ENCODE measurements at regions not wholly inside any gene's neighbourhood (a gene's known extent, or its start where the extent isn't known, plus 50 kb on each side); places are given as distances from the start of the nearest gene placed in this dataset.

DNA sequence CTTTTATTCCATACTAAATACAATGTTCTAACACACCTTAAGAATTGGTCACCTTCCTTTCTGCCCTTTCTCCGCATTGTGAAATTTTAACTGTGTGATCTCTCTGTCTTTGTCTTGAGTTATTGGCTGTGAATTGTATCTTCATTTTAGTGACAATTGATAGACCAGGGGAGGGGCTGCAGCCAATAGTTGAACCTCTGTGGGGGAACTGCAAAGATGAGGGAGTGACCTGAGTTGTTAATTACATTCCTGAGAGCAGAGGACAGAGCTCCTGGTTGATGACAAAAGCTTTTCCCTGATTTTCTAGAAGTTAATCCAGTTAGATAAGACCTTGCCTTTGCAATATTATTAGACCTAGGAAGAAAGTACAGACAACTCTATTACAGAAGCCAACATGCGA is 1535.7 kb downstream of the BRINP3 start:
- no peaks in the 10 kb centered on the region for H3K79me2 ChIP-seq (replicated peaks; ENCODE audit: insufficient read depth)
- DNase-seq (ENCODE audit: low spot score) (peak; percentile 52), ATAC-seq (peak; percentile 80)
- no peaks in the 10 kb centered on the region for H3K36me3 ChIP-seq (ENCODE audit: insufficient read depth)
- no peak overlapping the region for H3K4me2 ChIP-seq
- H3K9me3 Mint-ChIP-seq = no peaks in the 10 kb centered on the region
- H3K4me1 Mint-ChIP-seq = peaks cover 5% of the 10 kb centered on the region; the same call in 2 of the 3 replicates
- TF ChIP-seq EZH2 (IDR thresholded peaks at IDR 0.05; ENCODE audit: low read depth, unreplicated experiment) (no peak), ZNF331 (CRISPR knock-in tag; IDR thresholded peaks at IDR 0.05; ENCODE audit: low read depth) (no peak), CREB1 (CRISPR knock-in tag; IDR thresholded peaks at IDR 0.05; ENCODE audit: low read depth) (no peak), POLR2AphosphoS5 (IDR thresholded peaks at IDR 0.05; ENCODE audit: low read depth) (no peak), JUNB (IDR thresholded peaks at IDR 0.05; ENCODE audit: unreplicated experiment) (no peak), NANOG (IDR thresholded peaks at IDR 0.05; ENCODE audit: borderline replicate concordance) (no peak), ZNF114 (CRISPR knock-in tag; IDR thresholded peaks at IDR 0.05) (no peak)
- TF ChIP-seq, protein P1, sequence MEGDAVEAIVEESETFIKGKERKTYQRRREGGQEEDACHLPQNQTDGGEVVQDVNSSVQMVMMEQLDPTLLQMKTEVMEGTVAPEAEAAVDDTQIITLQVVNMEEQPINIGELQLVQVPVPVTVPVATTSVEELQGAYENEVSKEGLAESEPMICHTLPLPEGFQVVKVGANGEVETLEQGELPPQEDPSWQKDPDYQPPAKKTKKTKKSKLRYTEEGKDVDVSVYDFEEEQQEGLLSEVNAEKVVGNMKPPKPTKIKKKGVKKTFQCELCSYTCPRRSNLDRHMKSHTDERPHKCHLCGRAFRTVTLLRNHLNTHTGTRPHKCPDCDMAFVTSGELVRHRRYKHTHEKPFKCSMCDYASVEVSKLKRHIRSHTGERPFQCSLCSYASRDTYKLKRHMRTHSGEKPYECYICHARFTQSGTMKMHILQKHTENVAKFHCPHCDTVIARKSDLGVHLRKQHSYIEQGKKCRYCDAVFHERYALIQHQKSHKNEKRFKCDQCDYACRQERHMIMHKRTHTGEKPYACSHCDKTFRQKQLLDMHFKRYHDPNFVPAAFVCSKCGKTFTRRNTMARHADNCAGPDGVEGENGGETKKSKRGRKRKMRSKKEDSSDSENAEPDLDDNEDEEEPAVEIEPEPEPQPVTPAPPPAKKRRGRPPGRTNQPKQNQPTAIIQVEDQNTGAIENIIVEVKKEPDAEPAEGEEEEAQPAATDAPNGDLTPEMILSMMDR (conservative IDR thresholded peaks at IDR 0.05; ENCODE audit: low read depth in 2 of 2) = no peak
- H4K20me1 ChIP-seq (replicated peaks; ENCODE audit: insufficient read depth) = no peaks in the 10 kb centered on the region
- no peaks in the 10 kb centered on the region for H3K27me3 ChIP-seq (ENCODE audit: insufficient read depth)
- no peaks in the 10 kb centered on the region for H3K9me2 ChIP-seq (ENCODE audit: insufficient read depth)
- no peaks in the 10 kb centered on the region for H3F3A ChIP-seq (replicated peaks; ENCODE audit: low read depth)
- H3K4me3 Mint-ChIP-seq = no peak overlapping the region
- peak overlapping the region; percentile 0; the same call in 1 of the 2 replicates for H3K27ac Mint-ChIP-seq
- H3K27ac ChIP-seq (ENCODE audit: low read depth) = no peak overlapping the region
- no peaks in the 10 kb centered on the region for H3K36me3 Mint-ChIP-seq (ENCODE audit: low read depth)
- H2AFZ ChIP-seq = no peak overlapping the region
- H3K4me1 ChIP-seq (ENCODE audit: insufficient read depth) = peaks cover 10% of the 10 kb centered on the region; the same call in 1 of the 2 replicates
- H3K4me3 ChIP-seq = no peak overlapping the region
- H3K27me3 Mint-ChIP-seq (ENCODE audit: insufficient read depth, low read depth, poor library complexity) = no peaks in the 10 kb centered on the region

GRCh38 chr1:188949701-188950100 is 1528.0 kb downstream of the BRINP3 start:
- ATAC-seq = no peak
- DNase-seq (ENCODE audit: low spot score) = no peak
- H3K4me3 Mint-ChIP-seq = no peak overlapping the region
- Histone ChIP-seq H3K36me3 (ENCODE audit: insufficient read depth) (no peaks in the 10 kb centered on the region), H3K27ac (ENCODE audit: low read depth) (no peak overlapping the region), H3K27me3 (ENCODE audit: insufficient read depth) (no peaks in the 10 kb centered on the region), H3K4me3 (no peak overlapping the region), H3K79me2 (replicated peaks; ENCODE audit: insufficient read depth) (no peaks in the 10 kb centered on the region), H3K9me2 (ENCODE audit: insufficient read depth) (no peaks in the 10 kb centered on the region), H4K20me1 (replicated peaks; ENCODE audit: insufficient read depth) (no peaks in the 10 kb centered on the region), H3K4me1 (ENCODE audit: insufficient read depth) (peaks cover 12% of the 10 kb centered on the region), H3K4me2 (no peak overlapping the region), H2AFZ (no peak overlapping the region), H3F3A (replicated peaks; ENCODE audit: low read depth) (no peaks in the 10 kb centered on the region)
- H3K27me3 Mint-ChIP-seq (ENCODE audit: insufficient read depth, low read depth, poor library complexity) = no peaks in the 10 kb centered on the region
- peaks cover 11% of the 10 kb centered on the region for H3K4me1 Mint-ChIP-seq
- H3K9me3 Mint-ChIP-seq = no peaks in the 10 kb centered on the region
- H3K27ac Mint-ChIP-seq = no peak overlapping the region
- no peaks in the 10 kb centered on the region for H3K36me3 Mint-ChIP-seq (ENCODE audit: low read depth)
- TF ChIP-seq REST (IDR thresholded peaks at IDR 0.05; ENCODE audit: unreplicated experiment) = no peak
- TF ChIP-seq NANOG (IDR thresholded peaks at IDR 0.05; ENCODE audit: borderline replicate concordance) = no peak
- no peak for TF ChIP-seq CREB1 (CRISPR knock-in tag; IDR thresholded peaks at IDR 0.05; ENCODE audit: low read depth)
- TF ChIP-seq, protein P1 (conservative IDR thresholded peaks at IDR 0.05; ENCODE audit: low read depth in 2 of 2) = no peak
- TF ChIP-seq EZH2phosphoT487 (IDR thresholded peaks at IDR 0.05; ENCODE audit: unreplicated experiment) = no peak
- no peak for TF ChIP-seq EZH2 (IDR thresholded peaks at IDR 0.05; ENCODE audit: low read depth, unreplicated experiment)

All from GM23338 (cell line).